ENCODE measurements at regions not wholly inside any gene's neighbourhood (a gene's known extent, or its start where the extent isn't known, plus 50 kb on each side); places are given as distances from the start of the nearest gene placed in this dataset.

- H3K9me3 ChIP-seq: no peaks in the 10 kb centered on the region
- no peak overlapping the region for H3K27ac ChIP-seq
- 40 to 42% (median 42%) methylated on average over 5 of the region's 5 CpGs for WGBS, 4 donors
- H3K36me3 ChIP-seq: no peaks in the 10 kb centered on the region
- intact Hi-C loops (cut with DNase I): no loop called here
- no peak for TF ChIP-seq POLR2A (IDR thresholded peaks at IDR 0.05)
- no peak for TF ChIP-seq CTCF (IDR thresholded peaks at IDR 0.05)
- no peak overlapping the region for H3K4me3 ChIP-seq
- no peak for DNase-seq
- peak in 1 of 4 donors; percentile 39 for ATAC-seq
- no peaks in the 10 kb centered on the region for H3K27me3 ChIP-seq
- no peaks in the 10 kb centered on the region for H3K4me1 ChIP-seq
Observed at GRCh38 chr3:82202269-82202668, 440.8 kb upstream of the GBE1 start.

DNA sequence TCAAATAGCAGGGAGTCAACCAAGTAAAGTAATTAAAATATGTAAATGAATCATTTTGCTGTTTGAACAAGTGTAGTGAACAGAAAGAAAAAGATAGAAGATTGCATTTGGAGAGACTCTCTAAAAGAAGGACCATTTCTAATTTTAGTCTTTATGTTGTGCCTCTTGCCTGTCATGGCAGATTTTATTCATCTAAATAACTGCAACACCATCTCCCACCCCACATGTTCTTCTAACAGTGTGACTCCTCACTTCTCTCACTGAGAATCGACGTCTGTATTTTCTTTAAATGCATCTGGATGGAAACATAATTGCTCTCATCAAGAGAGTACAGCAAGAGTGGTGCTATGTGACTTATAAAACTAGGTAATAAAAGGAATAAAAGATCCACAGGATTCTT lies 439.9 kb upstream of the GBE1 start:
- TF ChIP-seq POLR2A (IDR thresholded peaks at IDR 0.05) (no peak), CTCF (IDR thresholded peaks at IDR 0.05) (no peak)
- no peak for ATAC-seq
- Histone ChIP-seq H3K9me3 (no peaks in the 10 kb centered on the region), H3K4me3 (no peak overlapping the region), H3K27ac (no peak overlapping the region), H3K27me3 (no peaks in the 10 kb centered on the region), H3K36me3 (no peaks in the 10 kb centered on the region), H3K4me1 (no peaks in the 10 kb centered on the region)
- intact Hi-C loops (cut with DNase I): no loop called here
- 80 to 87% (median 85%) methylated on average over 2 of the region's 2 CpGs for WGBS, 4 donors
- no peak for DNase-seq

DNA sequence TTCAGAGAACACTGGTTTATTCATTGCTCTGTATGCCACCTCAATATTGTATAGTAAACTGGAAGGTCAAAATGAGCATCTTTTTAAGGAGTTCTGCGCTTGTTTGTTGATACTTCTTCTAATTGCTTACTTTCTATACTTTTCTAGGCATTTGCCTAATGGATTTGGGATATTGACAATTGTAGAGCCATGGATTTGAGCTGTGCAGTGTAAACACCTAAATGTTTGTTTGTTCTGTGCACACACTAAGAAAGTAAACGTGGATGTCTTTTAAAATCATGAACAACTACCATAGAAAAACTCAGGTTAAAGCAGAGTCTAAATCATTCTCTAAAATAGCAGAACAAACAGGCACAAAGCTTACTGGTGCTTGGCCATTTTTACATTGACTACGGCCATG lies 436.6 kb upstream of the GBE1 start:
- TF ChIP-seq POLR2A (IDR thresholded peaks at IDR 0.05): no peak
- no peak for TF ChIP-seq CTCF (IDR thresholded peaks at IDR 0.05)
- WGBS, 4 donors: 74 to 80% (median 76%) methylated on average over 3 of the region's 3 CpGs
- Histone ChIP-seq H3K4me1 (no peaks in the 10 kb centered on the region), H3K27me3 (no peaks in the 10 kb centered on the region), H3K9me3 (no peaks in the 10 kb centered on the region), H3K36me3 (no peaks in the 10 kb centered on the region), H3K4me3 (no peak overlapping the region), H3K27ac (no peak overlapping the region)
- ATAC-seq (no peak), DNase-seq (no peak)
- intact Hi-C loops (cut with DNase I): no loop called here

GRCh38 chr3:82196645-82197044 lies 435.2 kb upstream of the GBE1 start:
- Histone ChIP-seq H3K27ac (no peak overlapping the region), H3K4me3 (no peak overlapping the region), H3K9me3 (no peaks in the 10 kb centered on the region), H3K36me3 (no peaks in the 10 kb centered on the region), H3K4me1 (no peaks in the 10 kb centered on the region), H3K27me3 (no peaks in the 10 kb centered on the region)
- intact Hi-C loops (cut with DNase I): no loop called here
- TF ChIP-seq CTCF (IDR thresholded peaks at IDR 0.05) (no peak), POLR2A (IDR thresholded peaks at IDR 0.05) (no peak)
- ATAC-seq: no peak
- DNase-seq: no peak

Data from heart left ventricle (tissue), 16 donors.